HFFc6 (cell line): ENCODE measurements at regions not wholly inside any gene's neighbourhood (a gene's known extent, or its start where the extent isn't known, plus 50 kb on each side); places are given as distances from the start of the nearest gene placed in this dataset.

Experiments
- DNase-seq: peaks from one replicate; pipeline ENCODE4 v3.0.0-alpha.2; 2018
- H3K27ac Mint-ChIP-seq: 2 replicates; pipeline ENCODE4 v1.8.0; 2020; ENCODE audit warnings: mild to moderate bottlenecking, mixed read lengths
- H3K27me3 Mint-ChIP-seq: 2 replicates; pipeline ENCODE4 v1.8.0; 2021; ENCODE audit warnings: mild to moderate bottlenecking, moderate library complexity, mixed read lengths; ENCODE audit not compliant: insufficient read depth
- H3K36me3 Mint-ChIP-seq: 2 replicates; pipeline ENCODE4 v1.8.0; 2021; ENCODE audit warnings: low read depth, mixed read lengths
- H3K4me1 Mint-ChIP-seq: 2 replicates; pipeline ENCODE4 v1.8.0; 2020; ENCODE audit warnings: low read depth, mixed read lengths
- H3K4me3 Mint-ChIP-seq: 2 replicates; pipeline ENCODE4 v1.8.0; 2020; ENCODE audit warnings: mild to moderate bottlenecking, moderate library complexity, mixed read lengths
- H3K9me3 Mint-ChIP-seq: 2 replicates; pipeline ENCODE4 v1.8.0; 2020; ENCODE audit warnings: mild to moderate bottlenecking, mixed read lengths
- CTCF ChIP-seq: fragments of 200-600 bp; sonication (generic); IDR thresholded peaks from 2 replicates; pipeline ENCODE4 v1.5.0; 2021; ENCODE audit warnings: antibody characterized with exemption, mild to moderate bottlenecking

- no peak overlapping the region for H3K27ac Mint-ChIP-seq
- peaks cover 8% of the 10 kb centered on the region; the same call in 1 of the 2 replicates for H3K9me3 Mint-ChIP-seq
Observed at GRCh38 chr12:118512669-118513068, 136.3 kb downstream of the SUDS3 start.

GRCh38 chr12:118513611-118514010 lies 137.3 kb downstream of the SUDS3 start:
- Mint-ChIP-seq H3K36me3 (no peaks in the 10 kb centered on the region), H3K4me1 (no peaks in the 10 kb centered on the region)

More at GRCh38 chr12:118512669-118513068, 136.3 kb downstream of the SUDS3 start:
- Mint-ChIP-seq H3K36me3 (no peaks in the 10 kb centered on the region), H3K27me3 (no peaks in the 10 kb centered on the region), H3K4me1 (no peaks in the 10 kb centered on the region), H3K4me3 (no peak overlapping the region)
- TF ChIP-seq CTCF, result no peak
- DNase-seq, result no peak

DNA sequence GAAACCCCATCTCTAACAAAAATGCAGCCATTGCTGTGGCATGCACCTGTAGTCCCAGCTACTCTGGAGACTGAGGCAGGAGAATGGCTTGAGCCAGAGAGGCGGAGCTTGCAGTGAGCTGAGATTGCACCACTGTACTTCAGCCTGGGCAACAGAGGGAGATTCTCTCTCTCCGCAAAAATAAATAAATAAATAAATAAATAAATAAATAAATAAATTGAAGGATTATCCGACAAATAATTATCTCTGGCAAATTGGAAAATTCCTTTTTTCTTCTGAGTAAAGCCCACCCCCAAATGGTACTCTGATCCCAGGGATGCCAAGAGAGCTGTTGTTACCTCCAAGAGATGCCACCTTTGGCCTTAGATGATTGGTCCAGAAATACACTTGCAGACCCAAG lies 137.9 kb downstream of the SUDS3 start:
- TF ChIP-seq CTCF, result no peak
- no peak for DNase-seq
- Mint-ChIP-seq H3K9me3 (0 out of 2 replicates have a peak, but pooled peaks cover 4% of the 10 kb centered on the region), H3K27ac (no peak overlapping the region), H3K36me3 (no peaks in the 10 kb centered on the region), H3K4me1 (no peaks in the 10 kb centered on the region), H3K4me3 (no peak overlapping the region), H3K27me3 (no peaks in the 10 kb centered on the region; the same call in 1 of the 2 replicates)

More at GRCh38 chr12:118513611-118514010, 137.3 kb downstream of the SUDS3 start:
- Mint-ChIP-seq H3K4me3 (no peak overlapping the region), H3K9me3 (peaks cover 5% of the 10 kb centered on the region; the same call in 1 of the 2 replicates), H3K27ac (no peak overlapping the region), H3K27me3 (no peaks in the 10 kb centered on the region; the same call in 1 of the 2 replicates)
- no peak for TF ChIP-seq CTCF
- DNase-seq, result no peak

- TF ChIP-seq CTCF, result no peak
- H3K4me1 Mint-ChIP-seq, result no peaks in the 10 kb centered on the region
- no peaks in the 10 kb centered on the region for H3K36me3 Mint-ChIP-seq
- H3K27ac Mint-ChIP-seq, result no peak overlapping the region
- DNase-seq, result no peak
- peaks cover 2% of the 10 kb centered on the region for H3K27me3 Mint-ChIP-seq
- H3K4me3 Mint-ChIP-seq, result no peak overlapping the region
- H3K9me3 Mint-ChIP-seq, result peaks cover 21% of the 10 kb centered on the region
Observed at GRCh38 chr12:118520214-118521035, 144.1 kb downstream of the SUDS3 start.

DNA sequence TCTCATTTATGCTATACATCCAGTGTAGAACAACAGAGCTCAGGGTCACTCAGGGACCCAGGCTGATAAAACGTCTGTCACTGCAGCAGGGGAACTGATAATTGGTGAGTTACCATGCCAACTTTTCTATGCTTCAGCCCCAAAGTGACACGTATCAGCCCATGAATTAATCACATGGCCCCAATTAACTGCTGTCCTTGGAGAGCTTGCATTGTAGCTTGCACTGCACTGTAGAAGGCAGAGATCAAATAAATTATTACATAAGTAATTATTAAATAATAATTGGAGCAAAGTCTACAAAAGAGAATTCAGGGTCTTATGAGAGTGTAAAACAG lies 144.6 kb downstream of the SUDS3 start:
- TF ChIP-seq CTCF, result no peak
- peaks cover 2% of the 10 kb centered on the region for H3K27me3 Mint-ChIP-seq
- no peaks in the 10 kb centered on the region for H3K36me3 Mint-ChIP-seq
- H3K27ac Mint-ChIP-seq, result no peak overlapping the region
- H3K9me3 Mint-ChIP-seq, result peaks cover 21% of the 10 kb centered on the region
- H3K4me3 Mint-ChIP-seq, result no peak overlapping the region
- no peak for DNase-seq
- H3K4me1 Mint-ChIP-seq, result no peaks in the 10 kb centered on the region
